HG03108 (cell line): ENCODE measurements at regions not wholly inside any gene's neighbourhood (a gene's known extent, or its start where the extent isn't known, plus 50 kb on each side); places are given as distances from the start of the nearest gene placed in this dataset.
"Not testable (repeated sequence)": the region's sequence is repeated elsewhere in the genome, so short reads cannot be mapped to it uniquely, and the experiment has no call there.

Experiments
- ATAC-seq: cut with Tn5 transposase; IDR thresholded peaks from one replicate; pipeline ENCODE4 v1.9.1; 2021; ENCODE audit warnings: moderate library complexity; ENCODE audit not compliant: unreplicated experiment

DNA sequence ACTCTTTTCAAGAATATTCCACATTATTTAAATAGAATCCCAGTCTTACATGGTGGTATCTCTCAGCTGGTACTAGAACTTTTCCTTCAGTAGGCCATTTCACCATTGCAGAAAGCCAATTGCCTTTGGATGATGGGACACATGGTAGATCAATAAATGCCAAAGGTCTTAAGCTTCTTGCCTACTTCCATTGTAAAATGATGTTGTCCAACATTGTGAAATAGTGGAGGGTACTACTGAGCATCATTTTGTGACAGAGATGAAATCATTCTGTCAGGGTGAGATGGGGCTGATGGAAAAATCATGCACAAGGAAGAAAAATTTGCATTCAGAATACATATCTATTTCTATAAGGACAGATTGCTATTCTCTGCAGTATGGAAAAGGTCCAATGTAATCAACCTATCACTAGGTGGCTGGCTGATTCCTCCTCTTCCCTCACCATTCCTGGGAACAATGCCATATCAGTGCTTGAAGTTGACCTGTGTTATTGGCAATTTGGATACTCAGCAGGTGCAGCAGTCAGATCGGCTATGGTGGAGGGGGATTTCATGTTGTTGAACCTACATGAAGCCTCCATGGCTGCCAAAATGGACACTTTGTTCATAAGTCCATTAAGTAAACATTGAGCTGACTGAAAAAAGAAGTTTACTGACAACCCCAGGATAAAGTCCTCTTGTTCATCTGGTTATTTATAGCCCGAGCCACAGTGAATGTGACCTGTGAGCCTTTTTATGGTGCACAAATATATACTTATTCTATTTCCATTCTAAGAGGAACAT is 596.9 kb upstream of the ARPP21 start:
- no peak for ATAC-seq

DNA sequence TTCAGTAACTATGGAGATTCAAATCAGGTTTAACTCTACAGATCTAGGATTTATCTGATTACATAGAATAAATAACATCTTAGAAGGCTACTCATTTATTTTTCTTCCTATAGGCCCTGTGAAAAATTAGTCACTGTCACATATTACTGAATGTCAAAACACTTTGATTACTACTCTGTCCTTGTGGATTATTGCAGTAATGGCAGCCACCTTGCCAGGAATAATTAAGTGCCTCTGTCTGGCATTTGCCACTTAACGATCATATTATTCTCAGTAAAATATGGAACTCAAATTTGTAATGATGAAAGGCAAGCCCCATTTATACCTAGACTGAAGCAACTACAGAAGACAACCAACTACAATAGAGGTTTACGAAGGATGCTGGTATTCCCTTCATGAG is 596.3 kb upstream of the ARPP21 start:
- no peak for ATAC-seq

GRCh38 chr3:35044190-35044589 is 595.1 kb upstream of the ARPP21 start:
- no peak for ATAC-seq

GRCh38 chr3:35045118-35045517 is 594.2 kb upstream of the ARPP21 start:
- no peak for ATAC-seq

DNA sequence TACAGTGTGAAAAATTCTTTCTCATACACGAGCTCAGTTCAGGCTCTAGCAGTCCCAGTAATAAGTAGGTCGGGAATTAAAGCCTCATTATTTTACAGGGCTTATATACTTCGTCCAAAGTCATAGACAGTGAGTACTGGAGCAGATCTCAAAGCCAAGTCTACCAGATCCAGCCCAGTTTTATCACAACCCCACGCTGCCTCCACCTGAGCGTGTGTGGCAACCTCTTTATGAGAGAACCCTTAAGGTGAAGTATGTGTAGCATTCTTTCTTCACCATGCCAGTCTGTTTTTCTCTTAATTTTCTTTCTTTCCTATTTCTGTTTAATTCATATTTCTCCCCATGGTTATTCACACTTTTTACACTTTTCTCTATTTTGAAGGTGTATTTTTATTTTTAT is 574.6 kb upstream of the ARPP21 start:
- ATAC-seq, result no peak

- no peak for ATAC-seq
These were observed 573.4 kb upstream of the ARPP21 start for GRCh38 chr3:35065891-35066290.

- no peak for ATAC-seq
These were observed 571.6 kb upstream of the ARPP21 start for GRCh38 chr3:35067750-35068149.

GRCh38 chr3:35070088-35070487 is 569.2 kb upstream of the ARPP21 start:
- no peak for ATAC-seq

DNA sequence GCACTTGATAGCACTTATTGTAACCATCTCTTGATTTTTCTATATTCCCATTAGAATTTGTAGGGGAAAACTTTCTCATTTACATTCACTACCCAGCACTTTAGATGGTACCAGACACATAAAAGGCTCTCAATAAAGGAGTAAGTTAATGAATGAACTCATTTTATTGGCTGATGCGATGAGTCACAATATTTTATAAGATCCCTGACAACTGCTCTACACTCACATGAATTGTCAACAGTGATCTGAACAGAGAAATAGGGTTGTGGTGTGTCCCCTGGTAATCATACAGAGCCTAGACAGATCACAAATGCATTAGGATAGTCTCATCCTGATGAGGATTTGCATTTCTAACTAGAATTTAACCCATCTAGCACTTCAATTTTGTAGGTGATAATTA is 567.6 kb upstream of the ARPP21 start:
- ATAC-seq, result no peak

DNA sequence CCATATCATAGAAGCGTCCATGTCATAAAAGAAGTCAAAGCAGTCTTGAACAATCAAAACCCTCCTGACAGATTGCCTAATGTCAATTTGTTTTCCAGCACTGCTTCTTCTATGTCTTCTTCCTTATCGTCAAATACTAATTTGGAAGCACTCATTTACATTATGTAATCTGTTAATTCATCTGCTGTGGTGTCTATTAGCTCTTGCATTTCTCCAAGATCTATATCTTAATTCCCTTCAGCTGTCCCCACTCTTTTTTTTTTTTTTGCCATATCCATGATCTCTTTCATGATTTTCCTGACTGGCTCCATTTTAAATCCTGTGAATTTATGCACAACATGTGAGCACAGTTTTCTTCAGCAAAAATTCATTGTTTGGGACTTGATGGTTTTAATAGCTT is 560.5 kb upstream of the ARPP21 start:
- no peak for ATAC-seq

GRCh38 chr3:35079403-35079802 is 559.9 kb upstream of the ARPP21 start:
- no peak for ATAC-seq

DNA sequence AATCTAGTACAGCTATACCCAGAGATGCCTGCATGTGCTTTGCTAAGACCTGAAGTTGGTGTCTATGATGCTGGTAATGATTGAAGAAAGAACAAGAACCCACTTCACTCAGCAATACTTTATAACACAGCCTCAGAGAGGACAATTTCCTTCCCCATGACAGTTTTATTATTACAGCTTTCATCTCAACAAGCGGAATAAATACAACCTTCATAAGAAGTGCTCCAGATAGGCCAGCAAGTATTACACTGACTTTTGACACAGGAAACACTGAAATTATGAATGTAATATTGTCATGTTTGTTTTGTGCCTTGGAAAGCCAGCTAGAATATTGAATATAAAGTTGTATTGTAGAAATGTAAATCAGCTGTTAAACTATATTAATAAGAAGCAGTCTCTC is 557.4 kb upstream of the ARPP21 start:
- no peak for ATAC-seq

DNA sequence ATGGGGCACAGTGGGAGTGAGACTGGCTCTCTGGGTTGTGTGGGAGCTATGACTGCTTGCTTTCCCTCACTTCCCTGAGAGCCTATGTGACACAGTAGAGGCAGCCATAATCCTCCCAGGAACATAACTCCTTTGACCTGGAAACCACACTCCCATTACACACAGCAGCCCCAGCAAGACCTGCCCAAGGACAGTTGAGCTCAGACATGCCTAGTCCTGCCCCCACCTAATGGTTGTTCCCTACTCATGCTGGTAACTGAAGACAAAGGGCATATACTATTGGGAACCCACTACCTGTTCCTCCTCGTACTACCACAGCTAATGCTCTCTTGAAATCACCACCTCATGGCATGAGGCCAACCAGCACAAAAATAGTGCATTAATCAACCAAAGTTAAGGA is 550.4 kb upstream of the ARPP21 start:
- ATAC-seq, result no peak

DNA sequence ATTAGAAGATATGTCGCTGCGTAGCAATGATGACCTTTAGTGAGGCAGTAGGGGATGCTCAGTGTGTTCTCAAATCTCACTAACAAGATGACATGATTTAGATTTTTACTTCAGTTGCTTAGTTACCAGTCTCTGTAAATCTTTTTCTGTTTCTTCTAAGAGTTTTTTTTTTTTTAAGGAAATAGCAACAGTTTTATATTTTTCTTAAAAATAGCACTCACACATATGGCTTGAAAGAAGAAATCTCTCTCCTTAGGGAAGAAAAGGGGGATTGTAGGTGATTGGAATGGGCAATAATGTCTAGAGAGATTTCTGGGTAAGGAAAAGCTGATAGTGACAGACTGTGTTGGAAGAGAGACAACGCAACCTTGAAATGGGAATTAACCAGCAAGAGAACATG is 524.6 kb upstream of the ARPP21 start:
- ATAC-seq, result no peak

DNA sequence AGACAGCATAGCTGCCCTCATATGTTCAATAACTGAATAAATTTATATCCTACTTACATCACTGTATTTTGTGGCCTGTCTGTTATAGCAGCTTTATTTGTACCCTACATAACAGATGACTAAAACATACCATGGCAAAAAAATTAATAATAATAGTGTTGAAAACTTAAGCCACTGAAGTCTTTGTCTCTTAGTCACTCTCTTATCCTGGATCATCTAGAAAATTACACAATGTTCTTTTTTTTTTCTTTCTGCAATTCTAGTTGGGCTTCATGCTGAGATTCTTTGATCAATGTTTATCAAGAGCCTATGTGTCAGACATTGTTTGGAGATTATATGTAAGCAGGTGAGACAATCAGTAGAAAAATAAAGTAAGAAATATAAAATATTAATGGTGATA is 519.3 kb upstream of the ARPP21 start:
- no peak for ATAC-seq

DNA sequence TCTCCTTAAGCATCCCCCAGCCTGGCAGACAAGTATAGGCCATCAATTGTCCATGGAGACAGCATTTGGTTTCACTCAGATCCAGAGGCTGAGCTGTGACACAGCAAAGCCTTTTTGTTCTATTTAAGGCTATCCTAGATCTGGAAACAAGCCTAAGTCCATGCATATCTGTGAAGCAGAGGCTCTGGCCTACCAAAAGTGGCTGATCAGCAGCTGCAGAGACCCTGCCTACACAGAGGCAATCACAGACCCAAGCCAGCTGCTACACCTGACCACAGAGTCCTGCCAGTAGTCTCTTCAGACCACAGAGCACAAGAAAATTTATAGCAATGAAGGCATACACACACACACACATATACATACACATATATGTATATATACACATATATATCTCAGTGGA is 501.7 kb upstream of the ARPP21 start:
- no peak for ATAC-seq

GRCh38 chr3:35141406-35141805 is 497.9 kb upstream of the ARPP21 start:
- ATAC-seq, result no peak

DNA sequence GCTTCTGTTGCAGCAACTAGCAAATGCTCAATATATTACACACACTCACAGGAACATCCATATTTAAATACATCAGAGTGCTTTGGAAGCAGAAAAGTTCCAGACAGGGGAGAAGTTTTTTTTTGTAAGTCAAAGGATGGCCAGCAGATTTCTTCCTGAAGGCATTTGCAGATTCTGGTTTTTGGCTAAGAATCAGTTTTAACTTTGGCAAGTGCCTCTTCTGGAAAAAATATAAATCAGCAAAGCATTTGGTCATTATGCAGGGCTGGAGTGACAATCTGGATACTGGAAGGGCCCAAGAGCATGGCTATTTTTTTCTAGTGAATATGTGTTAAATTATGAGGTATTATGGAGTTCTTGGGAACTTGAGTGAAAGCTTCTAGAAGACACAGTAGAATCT is 495.3 kb upstream of the ARPP21 start:
- no peak for ATAC-seq

DNA sequence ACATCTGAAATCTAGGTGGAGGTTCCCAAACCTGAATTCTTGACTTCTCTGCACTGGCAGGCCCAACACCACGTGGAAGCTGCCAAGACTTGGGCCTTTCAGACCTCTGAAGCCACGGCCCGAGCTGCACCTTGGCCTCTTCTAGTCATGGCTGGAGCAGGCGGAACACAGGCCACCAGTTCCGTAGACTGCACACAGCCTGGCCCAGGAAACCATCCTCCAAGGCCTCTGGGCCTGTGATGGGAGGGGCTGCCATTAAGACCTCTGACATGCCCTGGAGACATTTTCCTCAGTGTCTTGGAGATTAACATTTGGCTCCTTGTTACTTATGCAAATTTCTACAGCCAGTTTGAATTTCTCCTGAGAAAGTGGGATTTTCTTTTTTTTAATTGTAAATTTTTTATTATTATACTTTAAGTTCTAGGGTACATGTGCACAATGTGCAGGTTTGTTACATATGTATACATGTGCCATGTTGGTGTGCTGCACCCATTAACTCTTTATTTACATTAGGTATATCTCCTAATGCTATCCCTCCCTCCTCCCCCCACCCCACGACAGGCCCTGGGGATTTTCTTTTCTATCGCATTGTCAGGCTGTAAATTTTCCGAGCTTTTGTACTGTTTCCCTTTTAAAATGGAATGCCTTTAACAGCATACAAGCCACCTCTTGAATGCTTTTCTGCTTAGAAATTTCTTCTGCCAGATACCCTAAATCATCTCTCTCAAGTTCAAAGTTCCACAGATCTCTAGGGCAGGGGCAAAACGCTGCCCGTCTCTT is 492.9 kb upstream of the ARPP21 start:
- ATAC-seq, result not testable (repeated sequence)

- no peak for ATAC-seq
These were observed 455.2 kb upstream of the ARPP21 start for GRCh38 chr3:35183927-35184675.

DNA sequence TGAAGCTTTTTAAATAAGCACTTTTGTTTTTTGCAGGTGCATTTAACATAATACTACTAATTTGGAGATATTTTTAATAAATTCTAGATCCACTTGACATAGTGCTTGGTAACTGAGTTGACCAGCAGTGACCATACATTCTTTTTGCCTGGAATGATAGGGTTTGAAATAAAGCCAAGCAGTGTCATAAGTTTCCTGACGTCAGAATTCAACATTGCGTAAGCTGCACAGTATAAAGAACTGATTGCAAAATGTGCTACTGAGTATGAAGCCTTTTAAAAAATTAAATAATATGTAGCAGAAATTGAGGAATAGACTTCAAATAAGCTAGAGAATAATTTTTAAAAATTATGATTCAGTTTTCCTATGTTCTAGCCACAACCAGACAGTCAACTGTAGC is 454.6 kb upstream of the ARPP21 start:
- ATAC-seq, result no peak

DNA sequence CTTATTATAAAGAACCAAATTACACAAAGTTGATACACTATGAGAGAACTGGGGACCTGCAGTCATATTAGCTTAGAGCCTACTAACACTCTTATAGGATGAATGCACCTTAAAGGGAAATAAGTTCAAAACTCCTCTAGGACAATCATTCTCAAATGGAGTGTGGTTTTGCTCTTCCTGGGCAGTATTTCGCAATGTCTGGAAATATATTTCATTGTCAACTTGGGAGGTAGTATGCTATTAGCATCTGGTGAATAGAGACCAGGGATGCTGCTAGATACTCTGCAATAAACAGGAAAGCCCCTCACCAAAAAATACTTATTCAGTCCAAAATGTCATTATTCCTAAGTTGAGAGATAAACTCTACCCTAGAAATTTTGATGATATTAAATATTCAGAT is 451.4 kb upstream of the ARPP21 start:
- ATAC-seq, result no peak
